ENCODE measurements at regions not wholly inside any gene's neighbourhood (a gene's known extent, or its start where the extent isn't known, plus 50 kb on each side); places are given as distances from the start of the nearest gene placed in this dataset.

DNA sequence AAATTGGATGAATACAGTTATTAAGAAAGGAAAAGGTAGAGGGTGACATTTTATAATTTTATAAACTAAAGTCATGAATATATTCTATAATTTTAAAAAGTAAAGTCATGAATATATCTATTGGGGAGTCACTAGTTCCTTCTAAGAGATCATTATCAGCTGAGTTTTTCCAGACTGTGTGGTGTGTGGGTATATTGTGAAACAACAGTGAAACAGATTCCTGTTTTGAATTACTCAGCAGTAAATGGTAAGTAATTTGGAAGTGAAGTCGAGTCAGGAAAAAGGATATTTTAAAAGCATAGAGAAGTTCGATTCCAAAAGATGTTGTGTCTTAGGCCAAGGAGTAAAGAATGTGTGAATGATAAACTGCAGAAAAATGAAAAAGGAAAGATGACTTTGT lies 1018.2 kb upstream of the NXPH2 start:
- Mint-ChIP-seq H3K27me3 (ENCODE audit: low read depth) (no peaks in the 10 kb centered on the region), H3K4me3 (no peak overlapping the region), H3K36me3 (ENCODE audit: insufficient read depth in 1 of 3, low read depth in 3 of 3) (no peaks in the 10 kb centered on the region), H3K9me3 (no peaks in the 10 kb centered on the region), H3K27ac (no peak overlapping the region; a peak in 1 of 7 replicates), H3K4me1 (peaks cover 6% of the 10 kb centered on the region in 2 experiments; a peak in 2 of 4 replicates)
- Histone ChIP-seq H3K23ac (ENCODE audit: insufficient read length, low read depth, low read length) (no peak overlapping the region), H2BK5ac (ENCODE audit: insufficient read length, low read length) (no peak overlapping the region), H3K27ac (ENCODE audit: insufficient read length, low read depth, low read length) (no peak overlapping the region), H4K8ac (replicated peaks; ENCODE audit: insufficient read length, low read depth, low read length) (no peak overlapping the region), H3K27me3 (ENCODE audit: insufficient read depth, low read length) (no peaks in the 10 kb centered on the region), H3K14ac (ENCODE audit: insufficient read depth, low read length) (no peak overlapping the region), H2BK20ac (ENCODE audit: low read depth, low read length, poor library complexity, severe bottlenecking) (no peak overlapping the region), H2BK120ac (ENCODE audit: low read depth, low read length, poor library complexity, severe bottlenecking) (no peak overlapping the region), H3K4ac (ENCODE audit: low read depth, low read length) (no peak overlapping the region), H3K56ac (ENCODE audit: insufficient read length, low read depth, low read length) (no peak overlapping the region), H3K18ac (ENCODE audit: insufficient read length, low read depth, low read length) (no peak overlapping the region), H2BK15ac (ENCODE audit: low read depth, low read length) (no peak overlapping the region), H4K5ac (ENCODE audit: insufficient read length, low read depth, low read length) (no peak overlapping the region), H3K9ac (ENCODE audit: extremely low read depth, insufficient read length, low read length) (no peak overlapping the region), H2BK12ac (ENCODE audit: insufficient read length, low read depth, low read length) (no peak overlapping the region), H3T11ph (ENCODE audit: low read length) (no peak overlapping the region), H3K23me2 (ENCODE audit: insufficient read length, low read depth, low read length, poor library complexity, severe bottlenecking) (no peaks in the 10 kb centered on the region), H3K4me1 (ENCODE audit: insufficient read depth, low read length) (no peaks in the 10 kb centered on the region; the same call in 1 of the 2 replicates), H4K20me1 (ENCODE audit: control insufficient read depth, insufficient read depth, insufficient read length) (no peaks in the 10 kb centered on the region), H3K4me2 (ENCODE audit: insufficient read depth, insufficient read length, low read length) (no peak overlapping the region), H4K91ac (ENCODE audit: insufficient read length, low read depth, low read length) (no peak overlapping the region), H2AK5ac (ENCODE audit: insufficient read length, low read length) (no peak overlapping the region), H2AFZ (ENCODE audit: low read length) (no peak overlapping the region), H3K79me1 (ENCODE audit: insufficient read depth, low read depth, low read length, poor library complexity, severe bottlenecking) (no peaks in the 10 kb centered on the region), H3K79me2 (ENCODE audit: insufficient read depth, low read length) (no peaks in the 10 kb centered on the region), H3K9me3 (ENCODE audit: control insufficient read depth, low read depth, low read length) (no peaks in the 10 kb centered on the region)
- DNase-seq = no peak
- TF ChIP-seq, protein P1, sequence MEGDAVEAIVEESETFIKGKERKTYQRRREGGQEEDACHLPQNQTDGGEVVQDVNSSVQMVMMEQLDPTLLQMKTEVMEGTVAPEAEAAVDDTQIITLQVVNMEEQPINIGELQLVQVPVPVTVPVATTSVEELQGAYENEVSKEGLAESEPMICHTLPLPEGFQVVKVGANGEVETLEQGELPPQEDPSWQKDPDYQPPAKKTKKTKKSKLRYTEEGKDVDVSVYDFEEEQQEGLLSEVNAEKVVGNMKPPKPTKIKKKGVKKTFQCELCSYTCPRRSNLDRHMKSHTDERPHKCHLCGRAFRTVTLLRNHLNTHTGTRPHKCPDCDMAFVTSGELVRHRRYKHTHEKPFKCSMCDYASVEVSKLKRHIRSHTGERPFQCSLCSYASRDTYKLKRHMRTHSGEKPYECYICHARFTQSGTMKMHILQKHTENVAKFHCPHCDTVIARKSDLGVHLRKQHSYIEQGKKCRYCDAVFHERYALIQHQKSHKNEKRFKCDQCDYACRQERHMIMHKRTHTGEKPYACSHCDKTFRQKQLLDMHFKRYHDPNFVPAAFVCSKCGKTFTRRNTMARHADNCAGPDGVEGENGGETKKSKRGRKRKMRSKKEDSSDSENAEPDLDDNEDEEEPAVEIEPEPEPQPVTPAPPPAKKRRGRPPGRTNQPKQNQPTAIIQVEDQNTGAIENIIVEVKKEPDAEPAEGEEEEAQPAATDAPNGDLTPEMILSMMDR (conservative IDR thresholded peaks at IDR 0.05) = no peak
- WGBS (ENCODE audit: extremely low coverage, insufficient read length, low lambda C conversion rate) = no CpG with 5 or more reads among the region's 2 CpGs
